ENCODE measurements at regions not wholly inside any gene's neighbourhood (a gene's known extent, or its start where the extent isn't known, plus 50 kb on each side); places are given as distances from the start of the nearest gene placed in this dataset.

DNA sequence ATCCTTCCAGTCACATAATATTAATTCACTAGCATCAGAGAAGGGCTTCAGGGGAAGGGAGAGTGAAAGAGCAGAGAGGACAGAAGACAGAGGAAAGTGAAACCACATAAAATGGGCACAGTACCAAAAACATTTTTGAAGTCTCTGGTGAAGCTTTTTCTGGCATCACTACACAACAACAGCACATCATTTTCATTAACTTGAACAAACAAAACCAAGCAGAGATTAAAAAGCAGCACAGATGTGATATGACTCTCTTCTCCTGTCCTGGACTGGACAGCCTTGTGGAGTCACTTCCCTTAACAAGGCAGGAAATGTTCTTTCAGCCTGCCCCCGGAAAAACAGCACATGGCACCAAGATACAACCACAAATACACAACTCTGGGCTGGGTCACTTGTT lies 112.0 kb downstream of the TSPAN8 start:
- TF ChIP-seq, protein P1, sequence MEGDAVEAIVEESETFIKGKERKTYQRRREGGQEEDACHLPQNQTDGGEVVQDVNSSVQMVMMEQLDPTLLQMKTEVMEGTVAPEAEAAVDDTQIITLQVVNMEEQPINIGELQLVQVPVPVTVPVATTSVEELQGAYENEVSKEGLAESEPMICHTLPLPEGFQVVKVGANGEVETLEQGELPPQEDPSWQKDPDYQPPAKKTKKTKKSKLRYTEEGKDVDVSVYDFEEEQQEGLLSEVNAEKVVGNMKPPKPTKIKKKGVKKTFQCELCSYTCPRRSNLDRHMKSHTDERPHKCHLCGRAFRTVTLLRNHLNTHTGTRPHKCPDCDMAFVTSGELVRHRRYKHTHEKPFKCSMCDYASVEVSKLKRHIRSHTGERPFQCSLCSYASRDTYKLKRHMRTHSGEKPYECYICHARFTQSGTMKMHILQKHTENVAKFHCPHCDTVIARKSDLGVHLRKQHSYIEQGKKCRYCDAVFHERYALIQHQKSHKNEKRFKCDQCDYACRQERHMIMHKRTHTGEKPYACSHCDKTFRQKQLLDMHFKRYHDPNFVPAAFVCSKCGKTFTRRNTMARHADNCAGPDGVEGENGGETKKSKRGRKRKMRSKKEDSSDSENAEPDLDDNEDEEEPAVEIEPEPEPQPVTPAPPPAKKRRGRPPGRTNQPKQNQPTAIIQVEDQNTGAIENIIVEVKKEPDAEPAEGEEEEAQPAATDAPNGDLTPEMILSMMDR (IDR thresholded peaks at IDR 0.05) = no peak
- no peak for TF ChIP-seq POLR2A (IDR thresholded peaks at IDR 0.05)
